HG02642 (cell line): ENCODE measurements at regions not wholly inside any gene's neighbourhood (a gene's known extent, or its start where the extent isn't known, plus 50 kb on each side); places are given as distances from the start of the nearest gene placed in this dataset.
"Not testable (repeated sequence)": the region's sequence is repeated elsewhere in the genome, so short reads cannot be mapped to it uniquely, and the experiment has no call there.

ENCODE experiments used
- ATAC-seq: cut with Tn5 transposase; IDR thresholded peaks from one replicate; pipeline ENCODE4 v1.9.1; 2021; ENCODE audit warnings: mild to moderate bottlenecking; ENCODE audit not compliant: unreplicated experiment, poor library complexity

DNA sequence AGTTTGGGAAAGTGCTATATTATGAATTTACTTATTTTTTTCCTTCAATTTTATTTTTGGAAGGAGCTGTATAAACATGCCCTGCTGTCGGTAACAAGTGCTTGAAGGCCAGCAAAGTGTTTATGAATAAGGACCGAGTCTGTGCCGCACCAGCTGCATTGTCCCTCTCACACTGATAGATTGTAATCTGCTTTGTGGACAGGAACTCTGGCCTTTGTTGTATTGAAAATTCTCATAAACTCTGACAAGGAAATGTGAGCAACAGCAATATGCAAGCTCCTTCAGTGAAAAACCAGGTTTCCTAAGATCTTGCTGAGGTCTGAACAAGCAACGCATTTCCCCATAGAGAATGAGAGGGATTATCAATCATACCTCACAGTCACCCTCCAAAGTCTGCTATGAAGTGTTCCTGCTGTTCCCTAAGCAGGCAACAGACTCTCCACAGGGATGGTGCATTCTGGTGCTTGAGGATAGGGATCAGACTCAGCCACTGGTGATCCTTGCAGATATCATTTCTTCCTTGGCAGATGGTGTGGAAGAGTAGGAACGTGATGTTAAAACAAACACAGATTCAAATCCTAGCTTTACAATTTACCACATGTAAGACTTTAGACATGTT lies 109.6 kb downstream of the KCNJ2 start:
- ATAC-seq: no peak

DNA sequence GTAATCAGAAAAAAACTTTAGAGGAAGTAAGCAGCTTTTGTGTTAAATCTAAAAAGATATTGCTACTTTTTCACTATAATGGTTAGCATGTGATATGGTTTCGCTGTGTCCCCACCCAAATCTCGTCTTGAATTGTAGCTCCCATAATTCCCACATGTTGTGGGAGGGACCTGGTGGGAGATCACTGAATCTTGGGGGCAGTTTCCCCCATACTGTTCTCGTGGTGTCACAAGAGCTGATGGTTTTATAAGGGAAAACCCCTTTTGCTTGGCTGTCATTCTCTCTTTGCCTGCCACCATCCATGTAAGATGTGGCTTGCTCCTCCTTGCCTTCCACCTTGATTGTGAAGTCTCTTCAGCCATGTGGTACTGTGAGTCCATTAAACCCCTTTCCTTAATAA lies 117.1 kb downstream of the KCNJ2 start:
- no peak for ATAC-seq

- no peak for ATAC-seq
Measured at GRCh38 chr17:70288540-70289290, 119.4 kb downstream of the KCNJ2 start.

DNA sequence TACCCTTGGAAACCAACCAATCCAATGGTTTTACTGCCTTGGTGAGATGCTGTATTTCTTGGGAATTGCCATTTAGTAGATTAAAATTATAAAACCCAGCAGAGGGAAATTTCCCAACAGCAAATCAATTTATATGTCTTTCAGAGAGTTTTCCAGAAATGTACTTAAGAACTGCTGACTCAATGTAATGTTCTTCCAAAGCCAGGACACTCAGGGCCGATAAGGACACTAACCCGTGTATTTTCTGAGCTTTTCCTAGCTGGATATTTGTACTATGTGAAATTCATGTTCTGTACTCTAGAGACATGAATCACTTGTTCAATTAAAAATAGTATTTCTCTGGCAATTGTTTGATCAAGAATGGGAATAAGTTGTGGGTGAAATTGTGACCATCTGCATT lies 121.4 kb downstream of the KCNJ2 start:
- ATAC-seq: no peak

GRCh38 chr17:70292366-70292765 lies 123.0 kb downstream of the KCNJ2 start:
- ATAC-seq: no peak

DNA sequence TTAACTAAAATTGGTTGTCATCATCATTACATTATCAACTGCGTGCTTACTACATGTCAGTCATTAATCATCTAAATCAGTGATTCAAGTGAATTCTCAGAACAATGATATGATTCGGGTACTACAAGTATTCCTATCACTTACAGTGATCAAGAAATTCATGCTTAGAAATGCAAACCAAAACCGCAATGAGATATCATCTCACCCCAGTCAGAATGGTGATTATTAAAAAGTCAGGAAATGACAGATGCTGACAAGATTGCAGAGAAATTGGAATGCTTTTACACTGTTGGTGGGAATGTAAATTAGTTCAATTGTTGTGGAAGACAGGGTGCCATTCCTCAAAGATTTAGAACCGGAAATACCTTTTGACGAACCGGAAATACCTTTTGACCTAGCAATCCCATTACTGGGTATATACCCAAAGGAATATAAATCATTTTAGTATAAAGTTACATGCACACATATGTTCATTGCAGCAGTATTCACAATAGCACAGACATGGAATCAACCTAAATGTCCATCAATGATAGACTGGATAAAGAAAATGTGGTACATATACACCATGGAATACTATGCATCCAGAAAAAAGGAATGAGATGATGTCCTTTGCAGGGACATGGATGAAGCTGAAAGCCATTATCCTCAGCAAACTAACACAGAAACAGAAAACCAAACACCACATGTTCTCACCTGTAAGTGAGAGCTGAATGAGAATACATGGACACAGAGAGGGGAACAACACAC lies 124.4 kb downstream of the KCNJ2 start:
- not testable (repeated sequence) for ATAC-seq

- ATAC-seq: no peak
Measured at GRCh38 chr17:70295329-70295728, 126.0 kb downstream of the KCNJ2 start.

DNA sequence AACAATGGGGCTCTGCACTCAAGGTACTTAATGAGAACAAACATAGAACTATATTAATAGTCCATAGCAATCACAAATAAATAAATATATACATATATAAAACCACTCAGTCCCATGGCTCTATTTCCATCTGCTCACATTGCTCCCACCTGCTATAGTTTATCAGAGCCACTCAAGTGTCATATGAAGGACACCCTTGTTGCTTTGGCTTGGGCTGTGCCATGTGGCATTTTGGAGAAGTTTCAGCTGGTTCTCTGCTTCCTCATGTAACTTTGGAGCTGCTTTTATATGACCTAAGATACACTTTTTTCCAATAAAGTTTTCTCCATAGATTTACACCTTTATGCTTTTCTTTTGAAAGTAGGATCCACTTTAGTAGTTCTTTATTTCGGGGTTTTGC lies 126.4 kb downstream of the KCNJ2 start:
- no peak for ATAC-seq

DNA sequence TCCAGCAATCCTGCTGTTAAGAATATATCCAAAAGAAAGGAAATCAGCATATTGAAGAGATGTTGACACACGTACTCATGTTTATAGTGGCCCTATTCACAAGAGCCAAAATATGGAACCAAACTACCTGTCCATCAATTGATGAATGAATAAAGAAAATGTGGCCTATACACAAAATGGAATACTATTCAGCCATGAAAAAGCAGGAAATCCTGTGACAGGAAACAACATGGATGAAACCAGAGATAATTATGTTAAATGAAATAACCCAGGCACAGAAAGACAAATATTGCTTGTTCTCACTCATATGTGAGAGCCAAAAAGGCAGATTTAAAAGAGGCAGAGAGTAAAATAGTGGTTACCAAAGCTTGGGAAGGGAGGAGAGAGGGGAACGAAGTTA lies 127.1 kb downstream of the KCNJ2 start:
- ATAC-seq: no peak

GRCh38 chr17:70297397-70297796 lies 128.1 kb downstream of the KCNJ2 start:
- ATAC-seq: no peak

DNA sequence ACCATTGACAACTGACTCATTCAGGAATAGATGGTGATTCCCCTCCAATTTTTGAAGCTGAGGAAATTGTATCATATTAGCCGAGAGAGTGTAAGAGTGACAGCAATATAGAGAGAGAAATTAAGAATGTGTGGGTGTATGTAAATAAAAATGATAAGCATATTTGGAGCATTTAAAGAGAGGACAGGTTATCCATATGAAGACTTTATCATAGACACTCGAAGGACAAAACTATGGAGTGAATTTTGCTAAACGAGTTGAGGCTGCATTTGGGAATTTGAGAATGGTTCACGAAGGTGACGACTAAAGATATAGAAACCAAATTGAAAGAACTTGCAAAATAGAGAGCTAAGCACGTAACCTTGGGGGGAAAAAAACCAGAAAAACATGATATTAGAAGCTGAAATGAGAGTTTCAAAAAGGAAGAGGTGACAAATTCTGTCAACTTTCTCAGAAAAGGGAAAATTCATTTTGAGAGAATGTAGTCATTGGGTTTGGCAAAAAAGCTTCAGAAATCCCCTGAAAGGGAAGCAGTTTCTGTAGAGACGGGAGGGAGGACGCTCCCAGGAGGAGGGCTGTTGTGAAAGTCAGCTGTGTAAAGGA lies 129.7 kb downstream of the KCNJ2 start:
- ATAC-seq: no peak

GRCh38 chr17:70307430-70308225 lies 138.3 kb downstream of the KCNJ2 start:
- ATAC-seq: no peak

DNA sequence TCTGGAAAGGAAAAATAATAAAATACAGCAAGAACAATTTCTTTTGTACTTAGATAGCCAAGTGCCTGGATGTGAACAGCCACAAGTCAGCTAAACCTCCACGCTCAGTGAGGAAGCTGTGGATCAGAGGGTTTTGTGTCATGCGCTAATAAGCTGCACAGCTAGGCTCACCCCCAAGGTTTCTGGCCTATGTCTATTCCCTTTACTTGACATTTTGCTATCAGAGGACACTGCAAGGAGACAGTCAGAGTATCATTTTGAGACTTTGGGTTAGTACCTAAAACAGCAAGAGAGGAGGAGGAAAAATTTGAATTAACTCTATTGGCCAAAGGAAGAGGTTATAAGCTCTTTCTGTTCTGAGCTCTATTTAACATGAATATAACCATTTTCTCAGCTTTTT lies 139.3 kb downstream of the KCNJ2 start:
- ATAC-seq: no peak

GRCh38 chr17:70310221-70310672 lies 140.9 kb downstream of the KCNJ2 start:
- no peak for ATAC-seq

DNA sequence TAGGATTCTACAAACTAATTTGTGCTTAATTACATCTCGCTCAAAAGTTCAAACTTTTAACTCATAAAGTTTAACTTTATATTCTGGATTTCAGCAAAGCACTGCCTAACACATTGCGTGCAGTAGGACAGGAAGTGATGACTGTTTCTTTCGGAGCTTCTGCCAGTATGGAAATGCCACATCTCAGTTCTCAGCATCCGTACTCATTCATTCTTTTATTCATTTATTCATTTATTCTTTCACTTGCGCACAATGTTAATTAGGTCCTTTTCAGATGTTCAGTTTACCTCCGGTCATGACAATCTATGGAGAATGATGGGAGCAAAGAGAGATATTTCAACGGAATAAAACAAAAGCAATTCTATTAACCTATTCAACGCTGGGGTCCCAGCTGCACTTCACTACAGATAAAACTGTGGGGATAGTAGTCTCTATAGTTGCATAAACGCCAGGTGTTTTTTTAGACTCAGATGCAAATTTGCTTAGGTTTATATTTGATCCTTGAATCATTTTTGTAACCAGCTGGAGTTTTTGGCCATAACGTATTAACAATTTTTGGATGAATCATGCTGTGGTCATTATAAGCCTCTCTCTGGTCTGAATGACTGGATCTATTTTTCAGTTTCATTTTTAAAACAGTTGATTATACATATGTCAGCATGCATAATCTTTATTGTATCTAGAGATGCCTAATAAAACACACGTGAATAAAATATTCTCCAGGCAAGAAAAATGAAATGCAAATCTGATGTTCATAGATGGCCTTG lies 143.9 kb downstream of the KCNJ2 start:
- no peak for ATAC-seq

DNA sequence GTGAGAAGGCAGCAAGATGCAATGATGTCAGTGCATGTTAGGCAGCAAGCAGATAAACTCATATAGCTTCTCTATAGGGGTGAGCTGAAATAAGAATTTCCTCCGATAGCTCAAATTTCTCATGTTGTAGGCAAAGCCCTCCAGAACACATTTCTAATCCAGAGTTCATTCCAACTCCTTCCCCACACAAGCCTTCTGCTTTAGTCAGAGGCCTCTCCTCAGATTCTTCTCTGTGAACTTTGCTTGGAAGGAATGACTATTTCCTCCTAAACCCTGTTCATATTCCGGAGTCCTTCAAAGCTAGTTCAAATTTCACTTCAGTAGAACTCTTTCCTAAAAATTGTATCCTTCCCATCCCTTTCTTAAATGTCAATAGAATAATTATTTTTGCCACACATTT lies 144.8 kb downstream of the KCNJ2 start:
- ATAC-seq: no peak

GRCh38 chr17:70314506-70314905 lies 145.2 kb downstream of the KCNJ2 start:
- no peak for ATAC-seq

DNA sequence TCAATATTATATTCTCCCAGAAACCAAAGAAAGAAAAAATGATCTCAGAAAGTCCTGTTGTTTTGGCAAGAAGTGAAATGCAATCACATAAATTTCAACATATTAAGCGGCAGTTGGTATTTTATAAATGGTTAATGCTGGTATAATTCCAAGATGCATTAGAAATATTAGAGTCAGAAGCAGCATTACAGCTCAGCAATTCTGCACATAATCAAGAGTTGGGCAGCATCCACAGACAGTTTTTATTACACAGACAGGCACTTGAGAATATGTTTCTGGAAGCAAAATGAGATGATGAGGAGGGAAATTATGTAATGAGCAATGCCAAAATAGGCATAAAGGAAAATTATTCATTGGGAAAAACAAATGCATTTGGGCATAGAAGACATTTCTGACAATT lies 148.1 kb downstream of the KCNJ2 start:
- no peak for ATAC-seq

- ATAC-seq: no peak
Measured at GRCh38 chr17:70318051-70318450, 148.7 kb downstream of the KCNJ2 start.
